Glomerular visceral epithelial cell (primary cell): ENCODE measurements at regions not wholly inside any gene's neighbourhood (a gene's known extent, or its start where the extent isn't known, plus 50 kb on each side); places are given as distances from the start of the nearest gene placed in this dataset.
"Not testable (repeated sequence)": the region's sequence is repeated elsewhere in the genome, so short reads cannot be mapped to it uniquely, and the experiment has no call there.

Source experiments
- DNase-seq: peaks from one replicate; pipeline ENCODE4 v3.0.0-alpha.2; 2016; ENCODE audit errors: extremely low spot score

GRCh38 chr15:20237256-20238020 is 304.2 kb downstream of the GOLGA6L6 start:
- DNase-seq = not testable (repeated sequence)

- DNase-seq = not testable (repeated sequence)
Observed at GRCh38 chr15:20235728-20236127, 305.9 kb downstream of the GOLGA6L6 start.

- not testable (repeated sequence) for DNase-seq
Observed at GRCh38 chr15:20234006-20234540, 307.5 kb downstream of the GOLGA6L6 start.

GRCh38 chr15:20232457-20232856 is 309.1 kb downstream of the GOLGA6L6 start:
- not testable (repeated sequence) for DNase-seq

GRCh38 chr15:20230656-20231055 is 310.9 kb downstream of the GOLGA6L6 start:
- not testable (repeated sequence) for DNase-seq

- not testable (repeated sequence) for DNase-seq
Observed at GRCh38 chr15:20228791-20229190, 312.8 kb downstream of the GOLGA6L6 start.

- not testable (repeated sequence) for DNase-seq
Observed at GRCh38 chr15:20227119-20227853, 314.3 kb downstream of the GOLGA6L6 start.

GRCh38 chr15:20226531-20226930 is 315.1 kb downstream of the GOLGA6L6 start:
- DNase-seq = not testable (repeated sequence)

GRCh38 chr15:20221063-20221462 is 320.5 kb downstream of the GOLGA6L6 start:
- not testable (repeated sequence) for DNase-seq

GRCh38 chr15:20219171-20219570 is 322.4 kb downstream of the GOLGA6L6 start:
- DNase-seq = not testable (repeated sequence)

- not testable (repeated sequence) for DNase-seq
Observed at GRCh38 chr15:20215700-20216099, 325.9 kb downstream of the GOLGA6L6 start.

GRCh38 chr15:20214101-20214500 is 327.5 kb downstream of the GOLGA6L6 start:
- DNase-seq = not testable (repeated sequence)

GRCh38 chr15:20211508-20211907 is 330.1 kb downstream of the GOLGA6L6 start:
- DNase-seq = not testable (repeated sequence)

- DNase-seq = not testable (repeated sequence)
Observed at GRCh38 chr15:20209973-20210372, 331.6 kb downstream of the GOLGA6L6 start.

GRCh38 chr15:20207607-20208006 is 334.0 kb downstream of the GOLGA6L6 start:
- DNase-seq = not testable (repeated sequence)

GRCh38 chr15:20207198-20207597 is 334.4 kb downstream of the GOLGA6L6 start:
- DNase-seq = not testable (repeated sequence)

- not testable (repeated sequence) for DNase-seq
Observed at GRCh38 chr15:20204177-20204866, 337.3 kb downstream of the GOLGA6L6 start.

- DNase-seq = not testable (repeated sequence)
Observed at GRCh38 chr15:20203649-20204150, 337.9 kb downstream of the GOLGA6L6 start.

- DNase-seq = not testable (repeated sequence)
Observed at GRCh38 chr15:20194591-20195198, 346.9 kb downstream of the GOLGA6L6 start.

- not testable (repeated sequence) for DNase-seq
Observed at GRCh38 chr15:20192982-20193929, 348.3 kb downstream of the GOLGA6L6 start.
